Stimulated activated CD4-positive, alpha-beta T cell treated with anti-CD3 and anti-CD28 coated beads, Interleukin-15, amount 100 ng/mL, for 48 hours (primary cell): ENCODE measurements at regions not wholly inside any gene's neighbourhood (a gene's known extent, or its start where the extent isn't known, plus 50 kb on each side); places are given as distances from the start of the nearest gene placed in this dataset.

ENCODE experiments used
- DNase-seq, 2 donors: peaks; one replicate each; pipeline ENCODE4 v3.0.0-alpha.2; 2020; ENCODE audit warnings: low read depth in 2 of 2

DNA sequence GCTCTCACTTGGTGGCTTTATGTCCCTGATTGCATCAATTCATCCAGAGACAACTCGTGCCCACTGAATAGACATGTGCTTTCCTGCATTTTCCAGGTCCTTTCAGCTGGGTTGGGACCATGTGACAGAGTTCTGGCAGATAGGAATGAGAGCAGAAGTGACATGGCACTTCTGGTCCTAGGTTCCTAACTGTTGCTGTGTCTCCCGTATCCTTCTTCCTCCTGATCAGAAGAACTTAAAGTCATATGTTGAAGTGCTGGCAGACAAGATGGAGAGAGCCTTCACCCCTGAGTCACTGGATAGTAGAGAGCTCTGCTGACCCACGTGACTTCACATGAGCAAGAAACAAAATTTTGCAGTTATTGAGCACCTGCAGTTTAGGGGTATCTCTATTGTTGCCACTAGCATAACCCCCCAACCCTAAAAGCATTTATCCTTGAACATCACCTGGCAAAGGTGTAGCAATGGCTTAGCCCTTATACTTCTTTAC, 80.0 kb downstream of the NREP start:
- DNase-seq: no peak

DNA sequence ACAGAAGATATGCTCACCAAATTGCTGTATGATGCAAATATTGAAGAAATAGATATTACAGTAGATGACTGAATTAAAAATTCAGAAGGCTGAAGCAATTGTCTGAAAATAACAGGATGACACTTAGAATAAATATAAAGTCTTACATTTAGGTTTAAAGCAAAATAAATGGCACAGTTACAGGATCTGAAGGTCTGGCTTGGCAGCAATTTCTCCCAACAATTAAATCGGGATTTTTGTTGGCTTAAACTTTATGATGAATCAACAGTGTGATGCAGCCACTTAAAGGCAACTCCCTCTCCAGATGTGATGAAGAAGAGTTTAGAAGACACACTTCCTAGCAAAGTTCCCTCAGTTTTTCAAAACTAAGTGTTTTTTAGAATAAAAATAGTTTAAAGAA, 80.5 kb downstream of the NREP start:
- no peak for DNase-seq

DNA sequence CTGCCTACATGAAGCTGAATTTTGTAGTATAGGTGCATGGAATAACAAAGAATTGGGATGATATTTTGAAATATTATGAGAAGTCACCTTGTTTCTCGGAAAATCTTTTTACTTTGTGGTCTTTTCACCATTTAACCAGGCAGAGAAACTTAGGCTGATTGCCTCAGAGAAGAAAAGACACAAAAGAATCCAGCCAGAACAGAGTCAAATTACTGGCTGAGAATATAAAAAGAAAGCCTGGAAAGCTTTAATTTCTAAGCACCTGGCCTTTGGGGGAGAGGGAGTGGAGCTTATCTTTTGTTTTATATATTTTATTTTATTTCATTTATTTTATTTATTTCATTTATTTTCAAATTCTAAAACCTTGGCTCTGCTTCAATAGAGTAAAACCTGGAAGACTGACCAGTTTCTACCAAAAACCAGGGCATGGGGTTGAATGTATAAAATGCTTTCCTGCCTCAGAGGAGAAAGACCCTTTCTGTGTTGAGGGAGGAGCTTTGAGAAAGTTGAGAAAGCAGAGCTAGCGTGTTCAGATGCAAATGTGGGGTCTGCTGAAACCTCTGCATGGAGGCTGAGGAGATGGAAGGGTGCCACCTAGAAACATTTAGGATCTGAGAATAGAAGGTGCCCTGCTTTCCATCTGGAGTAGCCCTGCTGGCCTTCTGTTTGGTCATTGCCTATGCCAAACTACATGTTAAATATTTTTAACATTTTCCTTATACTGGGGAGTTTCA, 81.6 kb downstream of the NREP start:
- no peak for DNase-seq

DNA sequence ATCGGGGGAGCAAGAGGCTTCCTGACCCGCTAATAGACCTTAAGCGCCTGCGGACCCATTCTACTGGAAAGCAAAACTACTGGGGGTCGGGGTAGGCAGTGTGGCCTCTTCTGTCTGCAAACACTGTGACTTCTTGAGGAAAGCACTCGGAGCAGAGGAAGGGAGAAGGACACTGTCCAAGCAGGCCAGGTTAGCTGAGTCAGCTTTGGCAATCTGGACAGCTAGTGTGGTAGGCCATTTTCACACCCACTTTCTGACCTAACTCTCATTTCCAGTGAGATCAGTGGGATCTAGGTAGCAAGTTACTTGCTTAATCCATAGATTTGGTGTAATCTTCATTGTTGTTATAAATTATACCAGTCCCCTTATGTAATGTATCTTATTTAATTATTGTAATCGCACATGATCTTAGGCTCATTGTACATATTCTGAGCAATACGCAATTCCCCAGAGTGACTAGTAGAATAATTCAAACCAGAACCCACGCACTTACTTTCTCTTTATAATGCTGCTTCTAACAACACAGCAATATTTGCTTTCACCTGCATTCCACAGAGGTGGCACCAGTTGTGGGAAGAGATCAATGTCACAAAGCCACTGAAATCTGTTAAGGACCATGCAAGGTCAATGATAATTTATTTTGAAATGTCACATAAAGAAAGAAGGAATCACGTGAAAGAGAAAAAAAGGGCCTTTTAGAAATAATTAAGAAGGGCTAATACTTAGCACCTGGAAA, 82.9 kb downstream of the NREP start:
- DNase-seq: no peak

DNA sequence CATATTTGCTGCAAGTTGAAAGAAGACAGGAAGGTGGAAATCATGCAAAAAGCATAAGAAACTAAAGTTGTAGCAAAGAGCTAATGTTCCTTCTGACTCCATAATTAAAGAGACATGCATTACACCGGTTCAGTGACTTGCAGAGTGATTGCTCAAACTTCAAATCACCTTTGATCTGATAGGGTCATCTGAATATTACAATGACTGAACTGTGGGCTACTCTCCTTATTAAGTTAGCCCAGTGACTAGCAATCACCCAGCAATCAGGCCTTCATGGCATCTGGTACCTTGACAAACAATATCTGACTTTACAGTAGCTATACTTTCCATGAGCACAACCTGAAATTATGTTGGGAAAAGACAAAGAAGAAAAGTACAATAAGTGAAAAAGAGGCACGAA, 84.9 kb downstream of the NREP start:
- no peak for DNase-seq

DNA sequence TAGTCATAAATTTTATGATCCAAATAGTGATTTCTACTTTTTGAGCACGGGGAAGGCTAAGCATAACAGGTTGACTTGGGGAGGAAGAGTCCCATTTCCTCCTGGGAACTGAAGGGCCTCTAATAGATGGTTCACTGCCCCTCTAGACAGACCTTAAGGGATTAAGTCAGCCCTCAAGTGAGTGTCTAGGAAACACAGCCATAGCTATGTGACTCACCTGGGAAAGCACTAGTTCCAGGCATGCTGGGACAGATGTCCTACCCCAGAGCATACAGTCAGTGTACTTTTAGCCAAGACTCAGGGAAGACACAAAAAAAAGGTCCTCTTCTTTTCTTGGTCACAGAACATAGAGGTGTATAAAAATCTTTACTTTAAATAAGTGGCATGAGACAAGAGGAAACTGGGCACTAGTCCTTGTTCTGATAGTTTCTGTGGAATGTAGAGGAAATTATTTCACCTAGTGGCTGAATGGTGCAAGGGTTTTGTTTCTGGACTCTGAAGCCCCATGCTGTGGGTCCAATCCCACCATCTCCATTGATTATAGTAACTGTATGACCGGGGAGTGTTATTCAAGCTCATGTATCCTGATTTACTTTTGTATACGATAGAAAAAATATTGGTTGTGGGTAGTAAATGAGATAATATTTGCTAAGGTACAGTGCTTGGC, 86.0 kb downstream of the NREP start:
- DNase-seq: no peak

DNA sequence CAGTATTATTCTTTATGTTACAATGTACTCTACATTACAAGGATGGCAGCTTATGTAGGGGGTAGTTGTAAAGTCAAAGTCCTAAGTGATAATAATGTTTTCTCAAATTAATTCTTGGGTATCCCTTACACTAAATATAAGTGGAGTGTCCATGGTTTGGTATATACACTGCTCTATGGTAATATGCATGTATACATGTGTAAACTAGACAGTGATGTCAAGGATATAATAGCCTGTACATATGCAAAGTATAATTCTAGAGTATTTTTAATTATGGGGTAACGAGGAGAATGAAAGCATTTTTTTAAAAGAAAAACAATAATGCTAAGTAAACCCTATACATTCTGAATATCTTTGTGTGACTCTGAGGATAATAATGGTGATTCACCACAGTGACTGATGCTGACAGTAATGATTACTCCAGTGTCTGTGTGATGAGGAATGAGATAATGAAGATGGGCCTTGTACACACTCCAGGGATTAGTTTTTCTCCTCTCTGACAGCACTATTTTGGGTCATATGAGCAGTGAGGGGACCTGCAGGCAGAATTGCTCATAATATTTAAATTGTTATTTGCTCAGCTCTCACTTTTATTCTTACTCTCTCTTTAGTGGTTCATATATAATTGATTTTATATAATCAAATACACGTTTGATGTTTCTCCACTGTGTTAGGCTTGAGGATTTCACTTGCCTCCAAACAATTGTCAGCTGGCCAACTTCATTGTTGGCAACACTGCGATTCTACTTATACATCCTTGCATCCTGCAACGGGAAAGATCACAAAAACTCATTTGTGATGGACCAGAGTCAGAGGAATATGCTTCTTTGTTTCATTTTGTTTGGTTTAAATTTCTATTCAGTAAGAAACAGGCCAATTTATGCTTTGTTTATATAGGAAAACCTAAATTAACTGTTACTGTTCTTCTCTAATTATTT, 88.2 kb downstream of the NREP start:
- no peak for DNase-seq

DNA sequence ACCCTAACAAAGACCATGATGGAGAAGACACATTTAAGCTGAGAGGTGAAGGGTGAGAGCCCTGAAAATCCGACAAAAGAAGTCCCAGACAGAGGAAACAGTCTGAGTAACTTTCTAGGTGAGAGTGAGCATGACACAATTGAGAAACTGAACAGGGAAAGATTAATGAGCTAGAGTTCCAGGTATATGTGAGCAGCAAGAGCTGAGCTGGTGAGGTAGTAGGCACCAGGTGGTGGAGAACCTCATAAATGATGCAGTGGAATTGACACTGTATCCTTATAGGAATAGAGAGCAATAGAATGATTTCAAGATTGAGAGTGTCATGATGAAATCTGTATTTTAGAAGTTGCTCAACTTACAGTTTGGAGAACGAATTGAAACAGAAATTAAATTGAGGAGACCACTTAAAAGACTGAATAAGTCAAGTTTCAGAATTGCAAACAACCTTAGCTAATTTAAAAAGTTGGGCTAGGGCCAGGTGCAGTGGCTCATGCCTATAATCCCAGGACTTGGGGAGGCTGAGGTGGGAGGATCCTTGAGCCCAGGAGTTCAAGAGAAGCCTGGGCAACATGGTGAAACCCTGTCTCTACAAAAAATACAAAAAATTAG, 89.8 kb downstream of the NREP start:
- DNase-seq: no peak

DNA sequence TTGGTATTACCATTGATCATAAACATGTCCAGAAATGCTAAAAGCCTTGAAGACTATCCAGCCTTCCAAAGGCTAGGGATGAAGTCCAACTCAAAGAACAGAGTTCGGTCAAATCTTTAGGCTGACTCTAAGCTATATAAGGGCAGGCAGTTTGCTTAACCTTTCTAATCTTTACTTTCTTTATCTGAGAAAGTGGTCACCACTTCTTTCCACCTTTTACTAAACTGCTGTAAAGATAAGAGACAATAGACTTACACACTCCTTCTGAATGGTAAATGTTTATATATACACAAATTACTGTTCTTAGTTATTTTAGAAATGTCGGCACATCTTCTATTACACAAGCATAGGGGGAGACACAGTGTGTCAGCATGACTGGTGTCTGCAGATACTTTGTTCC, 100.4 kb downstream of the NREP start:
- no peak for DNase-seq

DNA sequence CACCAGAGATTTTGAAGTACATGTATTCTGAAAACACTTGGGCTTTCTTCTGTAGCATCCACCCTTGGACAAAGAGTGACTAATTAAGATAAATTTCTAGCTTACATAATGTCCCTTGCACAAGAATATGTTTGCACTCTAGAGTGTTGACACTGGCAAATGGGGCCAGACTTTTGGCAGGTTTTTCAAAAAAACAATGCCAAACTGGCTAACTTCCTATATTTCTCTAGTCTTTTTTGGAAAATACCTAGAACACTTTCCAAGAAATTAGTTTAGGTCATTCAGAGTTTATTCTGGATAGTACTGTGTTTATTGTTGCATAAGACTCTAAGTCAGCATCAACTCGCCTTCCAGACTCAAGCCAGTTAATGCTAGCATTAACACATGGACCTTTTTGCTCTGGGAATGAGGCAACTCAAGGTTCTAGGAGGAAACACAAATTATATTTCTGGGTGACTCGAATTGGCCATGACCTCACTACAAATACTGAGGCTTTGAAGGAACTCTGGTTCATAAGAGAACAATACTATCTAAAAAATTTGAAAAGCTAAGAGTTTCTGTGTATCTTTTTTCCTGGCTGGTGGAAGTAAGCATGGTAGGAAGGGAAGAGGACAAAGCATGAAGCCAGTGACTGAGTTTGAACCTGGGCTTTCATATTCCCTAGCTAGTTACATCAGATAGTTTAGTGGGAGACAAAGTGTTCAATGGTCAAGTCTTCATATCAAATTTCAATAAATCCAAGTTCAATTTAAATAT, 101.6 kb downstream of the NREP start:
- DNase-seq: no peak

DNA sequence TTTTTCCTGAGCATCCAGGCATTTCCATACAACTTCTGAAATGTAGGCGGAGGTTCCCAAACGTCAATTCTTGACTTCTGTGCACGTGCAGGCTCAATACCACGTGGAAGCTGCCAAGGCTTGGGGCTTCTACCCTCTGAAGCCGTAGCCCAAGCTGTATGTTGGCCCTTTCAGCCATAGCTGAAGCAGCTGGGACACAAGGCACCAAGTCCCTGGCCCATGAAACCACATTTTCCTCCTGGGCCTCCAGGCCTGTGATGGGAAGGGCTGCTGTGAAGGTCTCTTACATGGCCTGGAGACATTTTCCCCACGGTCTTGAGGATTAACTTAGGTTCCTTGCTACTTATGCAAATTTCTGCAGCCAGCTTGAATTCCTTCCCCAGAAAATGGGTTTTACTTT, 103.6 kb downstream of the NREP start:
- no peak for DNase-seq

DNA sequence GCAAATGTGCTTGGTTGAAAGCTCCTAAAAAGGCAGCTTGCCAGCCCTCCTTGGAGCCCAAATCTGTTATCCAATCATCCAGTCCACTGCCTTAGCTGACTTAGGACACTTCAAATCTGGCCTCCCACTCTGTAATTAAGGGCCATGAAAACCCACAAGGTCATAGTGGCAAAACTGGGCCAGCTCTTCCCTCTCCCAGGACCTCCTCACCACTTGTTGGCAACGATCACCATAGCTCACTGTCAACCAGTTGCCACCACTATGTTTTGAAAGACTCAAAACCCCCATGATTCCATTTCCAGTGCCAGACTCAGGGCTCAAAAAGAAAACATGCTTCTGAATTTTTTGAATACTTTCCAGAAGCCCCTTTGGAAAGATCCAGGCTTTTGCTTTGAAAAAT, 107.5 kb downstream of the NREP start:
- no peak for DNase-seq

DNA sequence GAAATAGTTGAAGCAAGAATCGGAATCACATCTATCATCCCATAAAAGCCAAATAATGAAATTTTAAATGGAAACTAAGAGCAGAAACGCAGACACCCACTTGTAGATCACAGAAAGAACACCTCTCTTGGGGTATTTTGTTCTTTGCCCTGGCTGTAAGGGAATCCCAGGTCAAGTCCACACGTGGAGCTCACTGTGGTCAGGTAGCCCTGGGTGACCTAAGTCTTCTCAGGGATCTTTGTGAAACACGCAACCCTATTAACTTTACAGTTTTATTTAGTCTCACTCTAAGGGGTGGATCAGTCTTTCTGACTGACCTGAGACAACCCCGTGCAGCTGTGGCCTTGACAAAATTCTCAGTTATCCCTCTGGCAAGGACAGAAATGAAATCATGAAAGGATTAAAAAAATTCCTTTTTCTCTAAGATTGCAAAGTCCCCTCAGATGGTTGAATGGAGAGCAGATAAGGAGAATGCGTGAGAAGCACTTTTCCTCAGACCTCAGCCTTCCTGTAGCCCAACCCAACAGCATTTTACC, 111.6 kb downstream of the NREP start:
- DNase-seq: no peak

DNA sequence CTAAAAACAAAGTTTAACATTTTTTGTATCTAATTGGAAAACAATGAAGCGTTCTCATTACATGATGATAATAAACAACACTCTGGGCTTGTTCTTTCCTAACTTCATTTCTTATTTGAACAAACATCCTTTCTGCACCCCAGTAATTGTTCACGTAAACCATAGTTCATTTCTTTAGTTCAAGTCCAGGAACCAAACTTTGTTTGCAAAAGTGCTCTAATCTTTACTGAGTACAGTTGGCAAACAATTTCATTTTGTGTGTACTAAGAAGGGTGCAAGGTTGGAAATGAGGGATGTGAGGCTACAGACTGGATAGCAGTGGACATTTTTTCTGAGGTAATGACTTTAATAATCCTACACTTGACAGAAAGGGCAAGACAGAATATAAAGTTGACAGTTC, 113.5 kb downstream of the NREP start:
- no peak for DNase-seq

DNA sequence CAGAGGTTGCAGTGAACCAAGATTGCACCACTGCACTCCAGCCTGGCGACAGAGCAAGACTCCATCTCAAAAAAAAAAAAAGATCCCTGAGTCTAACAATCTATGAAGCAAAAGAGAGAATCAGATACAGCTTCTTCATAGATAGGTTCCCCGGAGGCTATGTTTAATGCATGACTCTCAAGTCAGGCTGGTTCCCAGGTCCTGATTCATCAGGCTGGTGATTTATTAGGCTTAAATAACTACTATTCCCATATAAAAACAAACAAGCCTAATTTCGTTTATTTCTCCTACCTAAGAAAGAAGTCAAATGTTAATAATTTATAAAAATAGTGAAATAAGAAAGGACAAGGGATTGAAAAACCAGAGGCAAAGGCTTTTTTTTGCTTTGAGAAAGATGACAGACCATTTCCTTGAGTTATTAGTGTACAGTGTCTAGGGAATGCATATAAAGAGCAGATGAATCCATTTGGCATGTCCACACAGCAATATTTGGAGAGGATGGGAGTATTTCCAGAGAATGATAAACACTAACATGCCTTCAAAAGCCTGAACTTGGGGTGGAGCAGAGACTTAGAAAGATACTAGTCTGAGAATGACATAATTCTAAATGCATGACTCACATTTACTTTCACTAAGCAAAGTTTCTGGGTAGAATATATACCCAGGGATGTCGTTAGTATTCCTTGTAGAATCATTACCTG, 115.3 kb downstream of the NREP start:
- DNase-seq: no peak

DNA sequence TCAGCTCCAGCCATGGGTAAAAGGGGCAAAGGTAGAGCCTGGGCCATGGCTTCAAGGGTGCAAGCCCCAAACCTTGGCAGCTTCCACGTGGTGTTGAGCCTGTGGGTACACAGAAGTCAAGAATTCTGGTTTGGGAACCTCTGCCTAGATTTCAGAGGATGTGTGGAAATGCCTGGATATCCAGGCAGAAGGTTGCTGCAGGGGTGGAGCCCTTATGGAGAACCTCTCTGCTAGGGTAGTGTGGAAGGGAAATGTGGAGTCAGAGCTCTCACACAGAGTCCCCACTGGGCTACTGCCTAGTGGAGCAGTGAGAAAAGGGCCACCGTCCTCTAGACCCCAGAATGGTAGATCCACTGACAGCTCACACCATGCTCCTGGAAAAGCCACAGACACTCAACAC, 117.1 kb downstream of the NREP start:
- no peak for DNase-seq

DNA sequence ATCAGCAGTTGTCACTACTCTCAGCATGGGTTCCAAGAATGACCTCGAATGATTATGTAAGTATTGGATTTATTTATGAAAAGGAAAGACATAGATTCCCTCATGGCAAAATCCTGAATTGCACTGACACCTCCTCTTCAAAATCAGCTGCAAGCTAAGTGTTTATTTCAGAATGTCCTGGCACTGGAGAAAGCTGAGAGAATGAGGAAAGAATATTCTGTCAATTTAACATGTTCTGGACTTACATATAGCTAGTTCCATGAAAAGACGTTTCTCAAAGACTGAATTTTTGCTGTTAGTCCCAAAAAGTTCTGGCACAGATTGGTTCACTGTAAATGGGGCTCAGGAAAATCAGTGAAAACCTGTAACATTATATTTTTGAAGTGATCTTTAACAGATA, 120.3 kb downstream of the NREP start:
- no peak for DNase-seq

DNA sequence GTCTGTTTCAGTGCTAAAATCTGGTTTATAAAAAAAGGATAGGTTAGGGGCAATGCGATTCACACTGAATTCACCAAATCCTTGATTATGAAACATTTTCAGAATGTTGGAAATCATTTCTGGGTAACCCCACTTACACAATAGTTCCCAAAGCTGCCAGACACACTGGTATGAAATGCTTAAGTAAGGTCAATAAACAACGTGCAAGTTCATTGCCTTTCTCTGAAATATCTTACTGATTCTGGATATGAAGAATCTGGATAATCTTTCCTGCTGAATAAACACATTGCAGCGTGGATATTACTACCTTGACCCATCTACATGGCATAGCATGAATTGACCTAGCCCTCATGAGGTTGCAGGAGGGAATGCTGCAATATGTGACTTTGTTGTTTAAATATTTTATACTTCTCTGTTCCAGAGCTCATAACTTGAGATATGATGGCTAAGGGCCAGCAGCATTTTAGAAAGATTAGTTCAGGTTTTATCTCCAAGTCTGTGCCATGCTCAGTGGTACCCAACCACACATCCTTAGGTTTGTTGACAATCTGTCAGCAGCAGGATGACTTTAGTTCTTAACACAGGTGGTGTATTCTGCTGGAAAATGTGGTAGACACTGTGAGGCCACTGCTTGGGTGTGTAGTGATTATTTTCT, 121.0 kb downstream of the NREP start:
- no peak for DNase-seq
